ENCODE measurements at regions not wholly inside any gene's neighbourhood (a gene's known extent, or its start where the extent isn't known, plus 50 kb on each side); places are given as distances from the start of the nearest gene placed in this dataset.

DNA sequence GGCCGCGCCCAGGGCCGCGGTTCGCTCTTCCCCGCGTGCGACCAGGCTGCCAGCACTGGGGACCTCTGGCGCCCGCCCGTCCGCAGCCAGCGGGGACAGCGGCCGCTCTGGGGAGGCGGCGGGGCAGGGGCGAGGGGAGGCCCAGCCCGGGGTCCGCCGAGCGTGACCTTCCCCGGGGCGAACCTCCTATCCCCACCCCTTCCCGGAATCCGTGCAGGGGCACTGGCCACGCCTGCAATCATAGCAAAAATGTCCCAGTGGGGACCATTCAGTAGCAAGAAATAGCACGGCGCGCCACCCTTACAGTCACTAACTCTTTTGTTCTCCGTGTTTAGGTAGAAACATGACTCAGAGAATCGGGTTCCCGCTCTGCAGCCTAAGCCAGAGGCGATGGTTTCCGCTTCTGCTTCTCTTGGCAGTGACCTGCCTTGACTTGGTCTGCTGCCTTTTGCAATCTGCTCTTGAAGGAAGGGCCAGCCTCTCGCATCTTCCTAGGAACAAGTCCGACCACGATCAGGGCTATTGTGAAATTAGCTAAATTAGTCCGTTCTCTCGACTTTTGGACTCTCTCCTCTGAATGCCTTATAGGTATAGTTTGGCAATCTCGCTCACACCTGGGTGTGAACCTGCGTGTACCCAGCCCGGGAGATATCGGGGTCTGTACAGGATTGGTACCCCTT lies 79.3 kb upstream of the ACBD5 start:
- TF ChIP-seq CEBPB (IDR thresholded peaks at IDR 0.05) (0 out of 2 replicates have a peak, but pooled peaks have one; percentile 63), USF1 (IDR thresholded peaks at IDR 0.05) (no peak), TCF12 (IDR thresholded peaks at IDR 0.05; ENCODE audit: low read depth) (0 out of 2 replicates have a peak, but pooled peaks have one; percentile 40), EP300 (IDR thresholded peaks at IDR 0.05; ENCODE audit: borderline replicate concordance) (peak; percentile 44; the same call in 1 of the 2 replicates), TEAD4 (IDR thresholded peaks at IDR 0.05) (peak; percentile 47), EGR1 (IDR thresholded peaks at IDR 0.05) (no peak), CREB1 (IDR thresholded peaks at IDR 0.05; ENCODE audit: low read depth) (no peak), RAD21 (IDR thresholded peaks at IDR 0.05; ENCODE audit: low read depth) (peak; percentile 2; the same call in 1 of the 2 replicates), NFIC (IDR thresholded peaks at IDR 0.05) (peak; percentile 46), FOXM1 (IDR thresholded peaks at IDR 0.05; ENCODE audit: borderline replicate concordance, low read depth) (no peak), ZBTB7A (IDR thresholded peaks at IDR 0.05; ENCODE audit: low read depth) (peak; percentile 85; the same call in 1 of the 2 replicates), TAF1 (IDR thresholded peaks at IDR 0.05; ENCODE audit: low read depth) (no peak), YY1 (IDR thresholded peaks at IDR 0.05; ENCODE audit: low read depth) (no peak)
- TF ChIP-seq, protein P1, sequence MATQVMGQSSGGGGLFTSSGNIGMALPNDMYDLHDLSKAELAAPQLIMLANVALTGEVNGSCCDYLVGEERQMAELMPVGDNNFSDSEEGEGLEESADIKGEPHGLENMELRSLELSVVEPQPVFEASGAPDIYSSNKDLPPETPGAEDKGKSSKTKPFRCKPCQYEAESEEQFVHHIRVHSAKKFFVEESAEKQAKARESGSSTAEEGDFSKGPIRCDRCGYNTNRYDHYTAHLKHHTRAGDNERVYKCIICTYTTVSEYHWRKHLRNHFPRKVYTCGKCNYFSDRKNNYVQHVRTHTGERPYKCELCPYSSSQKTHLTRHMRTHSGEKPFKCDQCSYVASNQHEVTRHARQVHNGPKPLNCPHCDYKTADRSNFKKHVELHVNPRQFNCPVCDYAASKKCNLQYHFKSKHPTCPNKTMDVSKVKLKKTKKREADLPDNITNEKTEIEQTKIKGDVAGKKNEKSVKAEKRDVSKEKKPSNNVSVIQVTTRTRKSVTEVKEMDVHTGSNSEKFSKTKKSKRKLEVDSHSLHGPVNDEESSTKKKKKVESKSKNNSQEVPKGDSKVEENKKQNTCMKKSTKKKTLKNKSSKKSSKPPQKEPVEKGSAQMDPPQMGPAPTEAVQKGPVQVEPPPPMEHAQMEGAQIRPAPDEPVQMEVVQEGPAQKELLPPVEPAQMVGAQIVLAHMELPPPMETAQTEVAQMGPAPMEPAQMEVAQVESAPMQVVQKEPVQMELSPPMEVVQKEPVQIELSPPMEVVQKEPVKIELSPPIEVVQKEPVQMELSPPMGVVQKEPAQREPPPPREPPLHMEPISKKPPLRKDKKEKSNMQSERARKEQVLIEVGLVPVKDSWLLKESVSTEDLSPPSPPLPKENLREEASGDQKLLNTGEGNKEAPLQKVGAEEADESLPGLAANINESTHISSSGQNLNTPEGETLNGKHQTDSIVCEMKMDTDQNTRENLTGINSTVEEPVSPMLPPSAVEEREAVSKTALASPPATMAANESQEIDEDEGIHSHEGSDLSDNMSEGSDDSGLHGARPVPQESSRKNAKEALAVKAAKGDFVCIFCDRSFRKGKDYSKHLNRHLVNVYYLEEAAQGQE (IDR thresholded peaks at IDR 0.05; ENCODE audit: low read depth): no peak
- TF ChIP-seq, protein P2, sequence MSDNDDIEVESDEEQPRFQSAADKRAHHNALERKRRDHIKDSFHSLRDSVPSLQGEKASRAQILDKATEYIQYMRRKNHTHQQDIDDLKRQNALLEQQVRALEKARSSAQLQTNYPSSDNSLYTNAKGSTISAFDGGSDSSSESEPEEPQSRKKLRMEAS (IDR thresholded peaks at IDR 0.05): peak; percentile 47

GRCh38 chr10:27312854-27313253 lies 72.3 kb upstream of the ACBD5 start:
- TF ChIP-seq ZBTB7A (IDR thresholded peaks at IDR 0.05; ENCODE audit: low read depth) (no peak), EGR1 (IDR thresholded peaks at IDR 0.05) (no peak), CREB1 (IDR thresholded peaks at IDR 0.05; ENCODE audit: low read depth) (no peak), TEAD4 (IDR thresholded peaks at IDR 0.05) (no peak), EP300 (IDR thresholded peaks at IDR 0.05; ENCODE audit: borderline replicate concordance) (no peak), RAD21 (IDR thresholded peaks at IDR 0.05; ENCODE audit: low read depth) (no peak), TAF1 (IDR thresholded peaks at IDR 0.05; ENCODE audit: low read depth) (no peak), TCF12 (IDR thresholded peaks at IDR 0.05; ENCODE audit: low read depth) (no peak), USF1 (IDR thresholded peaks at IDR 0.05) (no peak), CEBPB (IDR thresholded peaks at IDR 0.05) (no peak), YY1 (IDR thresholded peaks at IDR 0.05; ENCODE audit: low read depth) (no peak), NFIC (IDR thresholded peaks at IDR 0.05) (no peak), FOXM1 (IDR thresholded peaks at IDR 0.05; ENCODE audit: borderline replicate concordance, low read depth) (no peak)
- TF ChIP-seq, protein P1 (IDR thresholded peaks at IDR 0.05; ENCODE audit: low read depth): no peak
- TF ChIP-seq, protein P2 (IDR thresholded peaks at IDR 0.05): no peak

DNA sequence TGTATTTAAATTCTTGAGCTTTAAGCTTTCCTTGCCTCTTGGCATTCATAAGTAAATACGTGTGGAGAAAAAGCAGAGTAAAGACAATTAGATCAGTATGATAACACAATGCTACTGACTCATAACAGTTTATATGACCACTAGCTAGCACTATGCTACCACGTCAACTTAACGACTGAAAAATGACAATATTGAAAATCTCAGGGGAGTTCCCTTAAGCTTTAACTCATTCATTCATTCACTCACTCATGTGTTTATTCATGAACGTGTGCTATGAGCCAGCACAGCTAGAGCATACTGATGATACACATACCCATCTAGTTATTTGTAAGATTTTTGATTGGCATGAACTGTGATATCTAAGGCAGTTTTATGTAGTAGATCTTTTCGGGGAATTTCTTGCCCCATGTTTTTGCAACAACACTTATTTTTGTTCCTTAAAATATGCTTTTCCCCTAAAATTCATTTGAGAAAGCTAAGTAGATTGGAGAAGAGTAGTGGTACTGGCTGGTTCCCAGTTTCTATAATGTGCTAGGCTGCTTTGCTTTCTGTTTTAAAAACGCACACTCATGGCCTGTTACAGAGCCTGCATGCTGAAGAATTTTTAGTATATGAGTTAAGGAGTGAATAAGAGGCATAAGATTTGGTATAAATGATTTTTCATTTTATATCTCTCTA lies 57.4 kb upstream of the ACBD5 start:
- no peak for TF ChIP-seq YY1 (IDR thresholded peaks at IDR 0.05; ENCODE audit: low read depth)
- no peak for TF ChIP-seq TCF12 (IDR thresholded peaks at IDR 0.05; ENCODE audit: low read depth)
- no peak for TF ChIP-seq EGR1 (IDR thresholded peaks at IDR 0.05)
- TF ChIP-seq, protein P1 (IDR thresholded peaks at IDR 0.05; ENCODE audit: low read depth): no peak
- TF ChIP-seq ZBTB7A (IDR thresholded peaks at IDR 0.05; ENCODE audit: low read depth): no peak
